HUES6 (cell line): ENCODE measurements at regions not wholly inside any gene's neighbourhood (a gene's known extent, or its start where the extent isn't known, plus 50 kb on each side); places are given as distances from the start of the nearest gene placed in this dataset.
"Not testable (repeated sequence)": the region's sequence is repeated elsewhere in the genome, so short reads cannot be mapped to it uniquely, and the experiment has no call there.

Source experiments
- H3K27ac ChIP-seq: 2 replicates; pipeline ENCODE4 v1.7.0; 2013; ENCODE audit warnings: low read depth, mild to moderate bottlenecking, low read length, inconsistent platforms
- H3K27me3 ChIP-seq: 2 replicates; pipeline ENCODE4 v1.6.1; 2013; ENCODE audit warnings: low read length; ENCODE audit not compliant: control insufficient read depth, insufficient read depth
- H3K36me3 ChIP-seq: 2 replicates; pipeline ENCODE4 v1.6.1; 2013; ENCODE audit warnings: low read length; ENCODE audit not compliant: control insufficient read depth, insufficient read depth
- H3K4me1 ChIP-seq: 2 replicates; pipeline ENCODE4 v1.6.1; 2013; ENCODE audit warnings: low read length; ENCODE audit not compliant: control insufficient read depth, insufficient read depth
- H3K4me3 ChIP-seq: 2 replicates; pipeline ENCODE4 v1.5.1; 2013; ENCODE audit warnings: low read depth, low read length
- H3K9ac ChIP-seq: one replicate; pipeline ENCODE4 v1.6.1; 2013; ENCODE audit warnings: mild to moderate bottlenecking, low read length
- H3K9me3 ChIP-seq: 2 replicates; pipeline ENCODE4 v1.6.1; 2013; ENCODE audit warnings: low read depth, low read length; ENCODE audit not compliant: control insufficient read depth, insufficient read depth

- H3K27ac ChIP-seq, H3K4me1 ChIP-seq, H3K4me3 ChIP-seq, H3K9me3 ChIP-seq, H3K36me3 ChIP-seq, H3K9ac ChIP-seq, H3K27me3 ChIP-seq: not testable (repeated sequence)
Observed at GRCh38 chr6:60789601-60790000, 1496.4 kb downstream of the KHDRBS2 start.

GRCh38 chr6:60782698-60783464, 1503.1 kb downstream of the KHDRBS2 start:
- H3K36me3 ChIP-seq, H3K27me3 ChIP-seq, H3K27ac ChIP-seq, H3K9ac ChIP-seq, H3K4me3 ChIP-seq, H3K9me3 ChIP-seq, H3K4me1 ChIP-seq: not testable (repeated sequence)

GRCh38 chr6:60779591-60779990, 1506.4 kb downstream of the KHDRBS2 start:
- not testable (repeated sequence) for H3K4me3 ChIP-seq, H3K4me1 ChIP-seq, H3K36me3 ChIP-seq, H3K27me3 ChIP-seq, H3K9me3 ChIP-seq, H3K9ac ChIP-seq, H3K27ac ChIP-seq

GRCh38 chr6:60767791-60768499, 1518.1 kb downstream of the KHDRBS2 start:
- H3K36me3 ChIP-seq, H3K4me3 ChIP-seq, H3K4me1 ChIP-seq, H3K9me3 ChIP-seq, H3K9ac ChIP-seq, H3K27me3 ChIP-seq, H3K27ac ChIP-seq: not testable (repeated sequence)

GRCh38 chr6:60765331-60765730, 1520.7 kb downstream of the KHDRBS2 start:
- not testable (repeated sequence) for H3K4me3 ChIP-seq

GRCh38 chr6:60763464-60764080, 1522.5 kb downstream of the KHDRBS2 start:
- H3K36me3 ChIP-seq, H3K4me1 ChIP-seq, H3K9me3 ChIP-seq, H3K4me3 ChIP-seq, H3K9ac ChIP-seq, H3K27me3 ChIP-seq, H3K27ac ChIP-seq: not testable (repeated sequence)

More at GRCh38 chr6:60765331-60765730, 1520.7 kb downstream of the KHDRBS2 start:
- not testable (repeated sequence) for H3K9me3 ChIP-seq, H3K27me3 ChIP-seq, H3K9ac ChIP-seq, H3K4me1 ChIP-seq, H3K27ac ChIP-seq, H3K36me3 ChIP-seq

- not testable (repeated sequence) for H3K9ac ChIP-seq, H3K4me3 ChIP-seq, H3K36me3 ChIP-seq, H3K27me3 ChIP-seq, H3K9me3 ChIP-seq, H3K4me1 ChIP-seq, H3K27ac ChIP-seq
Observed at GRCh38 chr6:60760928-60761327, 1525.1 kb downstream of the KHDRBS2 start.

- H3K4me3 ChIP-seq, H3K27me3 ChIP-seq, H3K9ac ChIP-seq, H3K4me1 ChIP-seq, H3K36me3 ChIP-seq, H3K27ac ChIP-seq, H3K9me3 ChIP-seq: not testable (repeated sequence)
Observed at GRCh38 chr6:60759149-60759825, 1526.7 kb downstream of the KHDRBS2 start.

GRCh38 chr6:60758725-60759124, 1527.3 kb downstream of the KHDRBS2 start:
- not testable (repeated sequence) for H3K27ac ChIP-seq, H3K4me1 ChIP-seq, H3K9me3 ChIP-seq, H3K36me3 ChIP-seq, H3K9ac ChIP-seq, H3K27me3 ChIP-seq, H3K4me3 ChIP-seq

- Histone ChIP-seq H3K36me3 (no peaks in the 10 kb centered on the region), H3K4me1 (no peaks in the 10 kb centered on the region), H3K9ac (no peak overlapping the region), H3K27ac (no peak overlapping the region), H3K9me3 (0 out of 2 replicates have a peak, but pooled peaks cover 3% of the 10 kb centered on the region), H3K27me3 (no peaks in the 10 kb centered on the region), H3K4me3 (no peak overlapping the region)
Observed at GRCh38 chr6:60754879-60755278, 1531.1 kb downstream of the KHDRBS2 start.
